HG03097 (cell line): ENCODE measurements at regions not wholly inside any gene's neighbourhood (a gene's known extent, or its start where the extent isn't known, plus 50 kb on each side); places are given as distances from the start of the nearest gene placed in this dataset.

Source experiments
- ATAC-seq: cut with Tn5 transposase; IDR thresholded peaks from one replicate; pipeline ENCODE4 v1.9.1; 2021; ENCODE audit not compliant: unreplicated experiment, low FRiP score

GRCh38 chr12:87283886-87284285 lies 745.3 kb downstream of the C12orf50 start:
- no peak for ATAC-seq

DNA sequence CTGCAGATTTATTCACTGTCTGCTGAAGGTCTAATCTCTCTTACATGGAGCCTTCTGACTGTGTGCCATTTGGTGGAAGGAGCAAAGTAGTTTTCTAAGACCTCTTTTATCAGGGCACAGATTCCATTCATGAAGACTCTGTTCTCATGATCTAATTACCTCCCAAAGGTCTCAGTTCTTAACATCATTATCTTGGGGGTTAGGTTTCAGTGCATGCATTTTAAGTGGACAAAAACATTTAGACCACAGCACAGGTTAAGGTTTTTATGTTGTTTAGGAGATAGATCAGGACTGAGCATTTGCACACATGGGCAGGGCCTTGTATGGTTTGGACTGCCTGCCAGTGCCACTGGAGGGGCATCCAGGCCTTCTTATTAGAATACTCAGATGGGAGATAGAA lies 746.1 kb downstream of the C12orf50 start:
- no peak for ATAC-seq

- peak; percentile 41 for ATAC-seq
Observed at GRCh38 chr12:87280893-87281292, 748.3 kb downstream of the C12orf50 start.

- peak; percentile 82 for ATAC-seq
Observed at GRCh38 chr12:87280356-87280755, 748.8 kb downstream of the C12orf50 start.

DNA sequence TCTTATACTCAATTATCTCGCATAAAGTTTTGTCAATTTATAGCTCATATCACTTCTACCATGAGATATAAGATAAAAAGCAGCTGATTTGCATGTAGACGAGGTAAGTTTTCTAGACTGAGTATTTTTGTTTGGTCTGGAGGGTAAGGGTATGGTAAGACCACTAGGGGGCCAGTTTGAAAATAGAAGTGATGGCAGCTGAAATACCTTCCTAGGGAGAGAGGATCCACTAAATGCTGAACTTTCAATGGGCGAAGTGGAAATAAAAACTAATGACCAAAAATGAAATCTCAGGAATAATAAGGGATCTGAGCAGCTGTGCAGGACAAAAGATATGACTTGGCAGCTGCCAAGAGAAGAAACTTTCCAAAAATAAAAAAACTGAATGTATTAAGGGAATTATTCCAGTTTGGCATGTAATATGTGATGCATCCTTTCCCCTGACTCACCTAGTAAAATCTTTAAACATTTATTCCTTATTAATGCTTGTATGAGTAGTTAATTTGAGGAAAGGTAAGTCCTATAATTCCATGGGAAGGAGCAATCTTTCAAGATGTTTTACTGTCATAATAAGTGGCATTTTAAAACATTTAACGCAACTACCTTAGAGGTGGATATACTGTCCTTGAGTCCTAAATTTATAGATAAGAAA lies 754.5 kb downstream of the C12orf50 start:
- no peak for ATAC-seq

DNA sequence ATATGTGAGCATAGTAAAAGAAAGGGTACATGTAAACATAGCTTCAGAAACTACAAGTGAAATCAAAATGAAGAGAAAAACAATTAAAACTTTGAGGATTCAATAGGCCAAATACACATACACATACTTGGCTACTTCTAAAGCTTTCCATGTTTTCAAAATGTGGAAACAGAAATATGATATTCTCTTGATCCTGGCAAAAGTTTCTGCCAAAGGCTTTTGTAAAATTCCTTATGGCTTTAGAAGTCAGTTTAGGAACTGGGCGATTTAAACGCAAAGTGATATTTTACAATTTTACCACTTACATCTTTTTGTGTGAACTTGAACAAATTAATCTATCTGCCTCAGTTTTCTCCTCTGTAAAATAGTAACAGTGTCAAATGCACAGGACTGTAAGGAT lies 756.4 kb downstream of the C12orf50 start:
- ATAC-seq, result no peak

DNA sequence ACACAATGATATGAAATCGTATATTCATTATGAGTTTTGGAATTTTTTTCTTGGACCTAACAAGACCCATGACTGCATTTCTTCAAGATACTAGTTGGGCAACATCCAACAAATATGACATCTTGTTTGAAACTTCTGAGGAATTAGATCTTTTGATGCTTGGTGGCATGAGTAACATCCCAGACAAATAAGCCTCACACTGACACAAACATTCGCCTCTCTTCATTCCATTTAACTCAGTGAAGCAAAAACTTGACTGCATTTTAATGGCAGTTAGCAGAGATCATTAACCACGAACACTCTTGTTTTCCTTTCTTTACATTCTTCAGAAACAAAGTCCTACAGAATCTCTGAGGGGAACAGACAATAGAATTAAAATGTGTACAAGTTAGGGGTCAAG lies 758.3 kb downstream of the C12orf50 start:
- ATAC-seq, result no peak

DNA sequence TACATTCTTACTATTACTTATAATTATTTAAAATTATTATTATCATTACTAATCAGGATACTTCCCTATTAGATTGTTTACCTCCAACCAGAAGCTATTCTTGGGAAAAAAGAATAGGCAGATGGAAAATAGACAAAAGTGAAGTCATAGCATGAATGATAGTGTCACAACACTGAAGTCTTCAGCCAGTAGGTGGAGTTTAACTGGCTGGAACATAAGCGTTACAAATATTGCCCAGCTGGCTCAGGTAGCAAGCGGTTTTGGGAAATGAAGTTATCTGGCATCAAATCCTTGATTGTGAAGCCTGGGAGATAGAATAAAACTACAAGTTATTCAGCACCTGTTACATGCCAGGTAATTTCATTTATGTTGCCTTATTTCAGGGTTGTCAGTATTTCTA lies 762.9 kb downstream of the C12orf50 start:
- ATAC-seq, result no peak

- ATAC-seq, result no peak
Observed at GRCh38 chr12:87259391-87259790, 769.8 kb downstream of the C12orf50 start.

DNA sequence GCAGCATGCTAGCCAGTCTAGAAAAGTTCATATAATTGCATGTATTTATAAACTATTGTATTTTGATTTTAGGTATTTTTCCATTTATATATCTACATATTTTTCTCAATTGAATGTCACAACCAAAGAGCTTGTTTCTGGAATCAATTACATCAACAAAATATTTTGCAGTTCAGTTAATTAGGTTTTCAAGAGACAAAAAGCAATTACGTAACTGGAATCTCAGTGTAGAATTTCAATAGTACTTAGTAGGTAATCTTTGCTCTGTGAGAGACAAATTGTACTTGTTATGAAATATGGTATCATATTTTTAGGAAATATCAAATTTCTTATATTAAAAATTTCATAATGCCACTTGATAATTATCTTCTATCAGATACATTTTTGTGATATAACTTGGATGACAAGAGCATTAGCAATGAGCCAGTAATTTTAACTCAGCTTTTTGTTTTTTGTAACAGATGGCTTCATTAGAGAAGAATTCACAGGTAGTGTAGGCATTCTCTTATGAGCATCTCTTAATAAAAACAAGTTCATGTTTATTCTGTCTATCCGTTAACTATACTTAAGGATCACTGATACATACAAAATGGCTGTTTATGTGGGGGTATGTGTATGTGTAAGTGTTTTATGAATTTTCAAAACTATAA lies 774.7 kb downstream of the C12orf50 start:
- ATAC-seq, result no peak

- no peak for ATAC-seq
Observed at GRCh38 chr12:87253157-87253556, 776.0 kb downstream of the C12orf50 start.

DNA sequence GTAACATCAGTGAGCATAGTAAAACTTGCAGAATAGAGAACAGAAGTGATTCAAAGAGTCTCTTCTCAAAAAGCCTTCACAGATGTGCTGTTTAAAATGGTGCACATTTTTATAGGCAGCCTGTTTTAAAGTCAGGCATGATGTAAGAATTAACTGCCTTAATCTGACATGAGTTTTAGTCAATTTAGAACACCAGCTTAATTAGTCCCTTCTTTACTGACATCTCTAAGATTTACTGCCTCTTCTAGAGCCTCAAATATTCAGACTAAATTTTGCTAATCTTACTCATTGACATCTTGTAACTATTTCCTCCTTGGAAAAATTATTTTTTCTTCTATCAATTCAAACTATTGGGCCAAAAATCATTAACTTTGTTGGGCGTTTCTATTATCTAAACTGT lies 782.5 kb downstream of the C12orf50 start:
- no peak for ATAC-seq

- ATAC-seq, result no peak
Observed at GRCh38 chr12:87238466-87238865, 790.7 kb downstream of the C12orf50 start.

DNA sequence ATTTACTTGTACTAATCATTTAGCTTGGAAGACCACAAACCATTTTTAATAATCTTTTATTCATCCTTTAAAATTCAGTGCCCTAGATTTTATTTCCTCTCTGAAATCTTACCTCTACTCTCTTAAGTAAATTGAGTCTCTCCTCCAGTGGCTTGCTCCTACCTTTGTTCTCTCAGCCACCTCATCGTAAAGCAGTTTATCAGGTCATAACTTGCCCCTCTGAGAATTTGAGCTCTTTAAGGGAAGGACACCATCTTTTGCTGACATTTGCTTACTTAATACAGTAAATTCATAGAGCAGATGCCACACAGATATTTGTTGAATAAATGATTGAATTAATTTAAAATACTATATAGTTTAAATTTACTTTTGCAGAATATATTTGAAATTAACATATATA lies 794.3 kb downstream of the C12orf50 start:
- no peak for ATAC-seq

- ATAC-seq, result no peak
Observed at GRCh38 chr12:87233671-87234070, 795.5 kb downstream of the C12orf50 start.

GRCh38 chr12:87231818-87232217 lies 797.4 kb downstream of the C12orf50 start:
- ATAC-seq, result no peak

DNA sequence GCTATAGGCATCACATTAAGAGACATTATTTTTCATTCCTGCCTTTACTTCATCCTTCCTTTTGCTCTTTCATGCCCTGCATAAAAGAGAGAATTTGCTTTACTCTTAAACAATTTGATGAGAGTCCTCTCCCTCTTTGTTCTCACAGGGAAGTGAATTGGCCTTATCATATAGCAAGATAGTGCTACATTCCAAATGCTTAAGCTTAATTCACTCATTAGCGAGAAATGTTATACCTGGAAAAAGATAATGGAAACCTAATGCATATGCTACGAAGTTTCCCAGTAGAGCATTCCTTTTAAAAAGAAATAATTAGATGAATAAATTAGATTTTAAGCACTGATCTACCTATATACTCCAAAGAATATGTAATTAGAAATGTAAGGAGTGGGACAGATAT lies 798.8 kb downstream of the C12orf50 start:
- ATAC-seq, result no peak

DNA sequence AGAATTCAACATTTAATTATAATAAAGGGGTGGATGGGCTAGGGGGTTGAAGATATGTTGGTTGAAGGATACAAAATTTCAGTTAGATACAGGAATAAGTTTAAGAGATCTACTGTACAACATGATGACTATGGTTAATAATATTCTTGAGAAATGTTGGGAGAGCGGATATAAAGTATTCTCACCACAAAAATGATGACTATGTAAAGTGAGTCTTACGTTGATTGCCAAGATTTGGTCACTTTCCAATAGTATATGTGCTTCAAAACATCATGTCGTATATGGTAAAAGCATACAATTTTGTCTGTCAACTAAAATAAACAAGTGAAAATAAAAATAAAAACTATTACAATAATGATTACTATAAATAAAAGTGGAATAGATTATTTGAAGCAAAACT lies 802.0 kb downstream of the C12orf50 start:
- ATAC-seq, result no peak

DNA sequence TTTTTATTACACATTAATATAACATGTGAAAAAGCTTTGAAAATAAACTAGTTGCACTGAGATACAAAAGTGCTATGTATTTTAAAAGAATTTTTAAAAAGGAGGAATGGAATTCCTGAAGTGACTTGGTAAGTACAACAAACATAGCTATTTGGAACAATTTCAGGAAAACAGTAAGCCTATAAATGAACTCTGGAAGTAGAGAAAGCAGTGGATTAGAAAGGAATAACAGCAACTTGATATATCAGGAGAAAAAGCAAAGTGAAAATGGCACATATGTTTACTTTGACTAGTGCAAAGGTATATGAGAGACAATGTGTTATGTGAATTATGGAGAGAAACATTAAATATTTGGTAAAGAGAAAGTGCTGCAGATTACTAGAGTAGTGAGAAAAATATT lies 811.7 kb downstream of the C12orf50 start:
- no peak for ATAC-seq

DNA sequence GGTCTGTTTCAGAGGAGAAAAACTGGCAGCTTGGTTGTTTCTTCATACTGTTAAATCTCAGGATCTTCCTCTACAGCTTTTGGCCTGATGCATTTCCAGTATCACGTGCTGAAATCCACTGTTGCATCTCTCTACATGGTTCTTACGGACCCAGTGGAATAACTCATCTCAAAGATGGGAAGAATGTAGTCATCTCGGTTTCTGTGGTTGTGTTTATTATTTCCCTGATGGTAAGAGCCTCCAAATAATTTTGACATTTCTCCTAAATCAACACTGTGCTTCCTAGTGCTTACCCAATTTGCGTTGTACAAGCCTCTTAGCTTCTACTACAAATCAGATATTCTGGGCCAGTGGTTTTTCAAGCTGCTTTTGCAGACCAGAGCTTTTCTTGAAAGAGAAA lies 812.8 kb downstream of the C12orf50 start:
- ATAC-seq, result no peak

GRCh38 chr12:87202189-87202588 lies 827.0 kb downstream of the C12orf50 start:
- ATAC-seq, result no peak

DNA sequence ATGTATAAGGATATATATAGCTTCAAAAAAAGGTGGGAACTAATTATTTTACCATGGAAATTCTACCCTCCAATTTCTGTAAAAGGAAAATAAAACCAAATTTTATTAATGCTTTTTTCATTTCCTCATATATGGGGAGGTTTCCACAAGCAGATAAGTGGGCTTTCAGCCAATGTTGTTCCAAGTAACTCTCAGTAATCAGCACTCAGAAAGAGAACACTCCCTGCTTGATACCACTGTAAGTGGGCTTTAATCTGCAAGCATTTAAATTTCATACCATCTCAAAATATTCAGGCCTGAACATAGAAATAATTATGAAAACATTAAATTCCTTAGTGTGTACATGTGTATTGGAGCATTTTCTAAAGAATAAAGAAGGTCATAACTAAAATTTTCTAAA lies 827.6 kb downstream of the C12orf50 start:
- ATAC-seq, result no peak
